ENCODE measurements at regions not wholly inside any gene's neighbourhood (a gene's known extent, or its start where the extent isn't known, plus 50 kb on each side); places are given as distances from the start of the nearest gene placed in this dataset.
"Not testable (repeated sequence)": the region's sequence is repeated elsewhere in the genome, so short reads cannot be mapped to it uniquely, and the experiment has no call there.

DNA sequence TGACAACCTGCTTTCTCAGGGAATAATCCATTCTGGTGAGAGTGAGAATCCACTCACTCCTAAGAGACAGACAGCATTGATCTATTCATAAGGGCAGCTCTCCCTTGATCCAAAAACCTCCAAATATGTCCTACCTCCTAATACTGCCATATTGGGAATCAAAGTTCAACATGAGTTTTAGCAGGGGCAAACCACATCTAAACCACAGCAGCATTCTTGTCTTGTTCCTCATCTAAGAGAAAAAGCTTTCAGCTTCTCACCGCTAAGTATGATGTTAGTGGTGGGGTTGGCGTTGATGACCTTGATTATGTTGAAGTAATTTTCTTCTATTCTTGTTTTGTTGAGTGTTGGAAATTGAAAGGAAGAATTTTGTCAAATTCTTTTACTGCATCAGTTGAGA, 69.6 kb downstream of the SERTM2 start:
- TF ChIP-seq, protein P1, sequence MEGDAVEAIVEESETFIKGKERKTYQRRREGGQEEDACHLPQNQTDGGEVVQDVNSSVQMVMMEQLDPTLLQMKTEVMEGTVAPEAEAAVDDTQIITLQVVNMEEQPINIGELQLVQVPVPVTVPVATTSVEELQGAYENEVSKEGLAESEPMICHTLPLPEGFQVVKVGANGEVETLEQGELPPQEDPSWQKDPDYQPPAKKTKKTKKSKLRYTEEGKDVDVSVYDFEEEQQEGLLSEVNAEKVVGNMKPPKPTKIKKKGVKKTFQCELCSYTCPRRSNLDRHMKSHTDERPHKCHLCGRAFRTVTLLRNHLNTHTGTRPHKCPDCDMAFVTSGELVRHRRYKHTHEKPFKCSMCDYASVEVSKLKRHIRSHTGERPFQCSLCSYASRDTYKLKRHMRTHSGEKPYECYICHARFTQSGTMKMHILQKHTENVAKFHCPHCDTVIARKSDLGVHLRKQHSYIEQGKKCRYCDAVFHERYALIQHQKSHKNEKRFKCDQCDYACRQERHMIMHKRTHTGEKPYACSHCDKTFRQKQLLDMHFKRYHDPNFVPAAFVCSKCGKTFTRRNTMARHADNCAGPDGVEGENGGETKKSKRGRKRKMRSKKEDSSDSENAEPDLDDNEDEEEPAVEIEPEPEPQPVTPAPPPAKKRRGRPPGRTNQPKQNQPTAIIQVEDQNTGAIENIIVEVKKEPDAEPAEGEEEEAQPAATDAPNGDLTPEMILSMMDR (conservative IDR thresholded peaks at IDR 0.05; ENCODE audit: low read depth, low read length): no peak
- H3K4me3 ChIP-seq (ENCODE audit: low read depth, low read length): no peak overlapping the region
- DNase-seq (ENCODE audit: low read depth): peak; percentile 43

DNA sequence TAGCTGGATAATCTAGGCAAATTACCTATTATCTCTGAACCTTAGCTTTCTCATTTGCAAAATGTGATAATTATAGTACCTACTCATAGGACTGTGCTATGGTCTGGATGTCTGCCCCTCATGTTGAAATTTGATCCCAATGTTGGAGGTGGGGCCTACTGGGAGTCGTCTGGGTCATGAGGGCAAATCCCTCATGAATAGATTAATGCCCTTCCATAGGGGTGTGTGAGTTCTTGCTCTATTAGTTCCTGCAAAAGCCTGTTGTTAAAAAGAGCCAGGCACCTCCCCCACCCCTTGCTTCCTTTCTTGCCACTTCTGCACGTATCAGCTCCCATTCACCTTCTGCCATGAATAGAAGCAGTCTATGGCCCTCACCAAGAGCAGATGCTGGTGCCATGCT, 73.9 kb downstream of the SERTM2 start:
- no peak for DNase-seq (ENCODE audit: low read depth)
- H3K4me3 ChIP-seq (ENCODE audit: low read depth, low read length): no peak overlapping the region
- TF ChIP-seq, protein P1 (conservative IDR thresholded peaks at IDR 0.05; ENCODE audit: low read depth, low read length): no peak

DNA sequence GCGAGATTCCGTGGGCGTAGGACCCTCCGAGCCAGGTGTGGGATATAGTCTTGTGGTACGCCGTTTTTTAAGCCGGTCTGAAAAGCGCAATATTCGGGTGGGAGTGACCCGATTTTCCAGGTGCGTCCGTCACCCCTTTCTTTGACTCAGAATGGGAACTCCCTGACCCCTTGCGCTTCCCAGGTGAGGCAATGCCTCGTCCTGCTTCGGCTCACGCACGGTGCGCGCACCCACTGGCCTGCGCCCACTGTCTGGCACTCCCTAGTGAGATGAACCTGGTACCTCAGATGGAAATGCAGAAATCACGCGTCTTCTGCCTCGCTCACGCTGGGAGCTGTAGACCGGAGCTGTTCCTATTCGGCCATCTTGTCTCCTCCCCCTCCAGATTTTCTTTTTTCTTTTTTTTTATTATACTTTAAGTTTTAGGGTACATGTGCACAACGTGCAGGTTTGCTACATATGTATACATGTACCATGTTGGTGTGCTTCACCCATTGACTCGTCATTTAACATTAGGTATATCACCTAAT, 83.0 kb downstream of the SERTM2 start:
- H3K4me3 ChIP-seq (ENCODE audit: low read depth, low read length); DNase-seq (ENCODE audit: low read depth): not testable (repeated sequence)

DNA sequence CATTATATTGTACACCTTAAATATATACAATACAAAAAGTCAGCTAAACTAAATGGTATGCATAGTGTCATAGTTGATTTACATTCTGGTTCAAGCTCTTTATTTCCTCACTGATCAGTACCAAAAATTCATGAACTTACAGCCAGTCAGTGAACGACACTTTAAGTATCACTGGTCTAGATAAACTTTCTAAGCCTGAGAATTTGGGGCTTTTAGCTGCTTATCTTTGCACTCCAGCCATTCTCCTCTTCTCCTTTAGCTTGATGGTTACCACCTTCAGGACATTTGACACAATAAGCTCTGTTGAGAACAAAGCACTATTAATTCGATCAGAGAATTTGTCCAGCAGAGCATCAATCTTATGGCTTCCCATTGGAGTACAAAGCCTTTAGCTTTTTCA, 83.0 kb upstream of the ALG13 start:
- DNase-seq (ENCODE audit: low read depth): no peak
- TF ChIP-seq, protein P1 (conservative IDR thresholded peaks at IDR 0.05; ENCODE audit: low read depth, low read length): no peak

DNA sequence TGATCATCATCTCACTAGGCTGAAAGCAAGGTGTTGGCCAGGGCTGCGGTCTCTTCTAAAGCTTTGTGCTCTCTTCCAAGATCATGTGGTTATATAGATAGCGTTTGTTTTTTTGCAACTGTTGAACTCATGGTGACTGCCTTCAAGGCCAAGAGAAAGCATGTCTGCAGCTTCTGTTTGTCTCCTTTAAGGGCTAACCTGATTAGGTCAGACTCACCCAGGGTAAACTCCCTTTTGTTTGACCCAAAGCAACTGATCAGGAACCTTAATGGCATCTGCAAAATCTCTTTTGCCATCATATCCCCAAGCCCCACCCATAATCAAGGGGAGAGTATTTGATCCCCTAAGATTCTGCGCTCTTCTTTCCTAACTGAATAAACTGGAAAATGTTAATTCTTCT, 72.2 kb upstream of the ALG13 start:
- H3K4me3 ChIP-seq (ENCODE audit: low read depth, low read length): no peak overlapping the region
- no peak for DNase-seq (ENCODE audit: low read depth)
- TF ChIP-seq, protein P1 (conservative IDR thresholded peaks at IDR 0.05; ENCODE audit: low read depth, low read length): no peak

More for the DNA sequence above, 83.0 kb upstream of the ALG13 start:
- no peak overlapping the region for H3K4me3 ChIP-seq (ENCODE audit: low read depth, low read length)

DNA sequence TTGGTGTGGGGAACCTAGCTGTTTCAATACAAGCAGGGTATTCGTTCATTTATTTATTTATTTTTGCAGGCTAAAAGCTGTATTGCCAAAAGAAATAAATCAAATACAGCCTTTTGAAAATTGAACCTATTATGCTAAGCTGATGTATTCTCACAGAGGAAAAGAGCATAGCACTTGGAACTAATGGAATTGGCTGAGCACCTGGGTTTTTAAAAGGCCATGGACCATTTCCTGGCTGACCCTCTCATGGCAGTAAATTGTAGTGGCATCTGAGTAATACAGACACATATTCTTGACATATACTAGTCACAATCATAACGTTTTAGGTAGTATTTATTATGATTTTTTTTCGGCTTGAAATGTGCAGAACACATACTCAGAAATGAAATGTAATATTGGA, 71.8 kb upstream of the ALG13 start:
- no peak for DNase-seq (ENCODE audit: low read depth)
- no peak overlapping the region for H3K4me3 ChIP-seq (ENCODE audit: low read depth, low read length)
- TF ChIP-seq, protein P1 (conservative IDR thresholded peaks at IDR 0.05; ENCODE audit: low read depth, low read length): no peak

DNA sequence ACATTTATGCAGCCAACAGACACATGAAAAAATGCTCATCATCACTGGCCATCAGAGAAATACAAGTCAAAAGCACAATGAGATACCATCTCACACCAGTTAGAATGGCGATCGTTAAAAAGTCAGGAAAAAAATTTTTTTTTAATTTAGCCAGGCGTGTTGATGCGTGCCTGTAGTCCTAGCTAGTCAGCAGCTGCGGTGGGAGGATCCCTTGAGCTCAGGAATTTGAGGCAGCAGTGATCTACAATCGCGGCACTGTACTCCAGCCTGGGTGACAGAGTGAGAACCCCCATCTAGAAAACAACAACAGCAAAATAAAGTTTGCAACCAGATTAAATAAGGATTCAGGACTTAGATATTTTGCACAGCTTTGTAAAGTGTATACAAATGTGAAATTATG, 65.7 kb upstream of the ALG13 start:
- TF ChIP-seq, protein P1 (conservative IDR thresholded peaks at IDR 0.05; ENCODE audit: low read depth, low read length): no peak
- no peak for DNase-seq (ENCODE audit: low read depth)
- no peak overlapping the region for H3K4me3 ChIP-seq (ENCODE audit: low read depth, low read length)
